ENCODE measurements at regions not wholly inside any gene's neighbourhood (a gene's known extent, or its start where the extent isn't known, plus 50 kb on each side); places are given as distances from the start of the nearest gene placed in this dataset.

GRCh38 chr16:72286936-72287620 is 115.1 kb upstream of the PMFBP1 start:
- Histone ChIP-seq H3K14ac (ENCODE audit: insufficient read length) (no peak overlapping the region), H2BK5ac (ENCODE audit: low read depth, low read length) (no peak overlapping the region), H3K4ac (replicated peaks; ENCODE audit: insufficient read length, low read depth, low read length) (no peak overlapping the region), H3K4me2 (ENCODE audit: insufficient read depth in 1 of 2, low read depth in 2 of 2, low read length in 2 of 2) (no peak overlapping the region), H3K79me2 (ENCODE audit: control insufficient read depth in 1 of 2, insufficient read depth in 2 of 2, low read length in 2 of 2) (no peaks in the 10 kb centered on the region), H4K5ac (ENCODE audit: insufficient read length, low read depth, low read length) (no peak overlapping the region), H3K27ac (ENCODE audit: low read depth, low read length) (no peak overlapping the region), H3K9me3 (ENCODE audit: insufficient read depth in 2 of 2, low read depth in 1 of 2, low read length in 1 of 2) (no peaks in the 10 kb centered on the region), H3K23me2 (ENCODE audit: low read depth, low read length) (0 out of 2 replicates have a peak, but pooled peaks cover 2% of the 10 kb centered on the region), H4K8ac (ENCODE audit: extremely low read depth, insufficient read depth, low read length) (no peak overlapping the region), H2BK15ac (ENCODE audit: low read length) (no peak overlapping the region), H2AK5ac (ENCODE audit: low read depth, low read length) (no peak overlapping the region), H4K20me1 (replicated peaks in 1 of 2; ENCODE audit: control insufficient read depth in 1 of 2, insufficient read depth in 2 of 2, low read length in 2 of 2) (no peaks in the 10 kb centered on the region), H3K18ac (ENCODE audit: extremely low read depth, low read length) (no peak overlapping the region), H3K79me1 (ENCODE audit: low read depth, low read length) (no peaks in the 10 kb centered on the region), H3K56ac (replicated peaks; ENCODE audit: insufficient read length, low read depth, low read length) (no peak overlapping the region), H3K36me3 (ENCODE audit: control insufficient read depth in 2 of 4, insufficient read depth in 4 of 4, low read length in 3 of 4) (peaks cover 0 to 2% (median 0%) of the 10 kb centered on the region in 4 experiments; a peak in 2 of 8 replicates), H4K91ac (replicated peaks; ENCODE audit: insufficient read length, low read length) (no peak overlapping the region), H2BK20ac (ENCODE audit: low read length) (no peak overlapping the region), H3K23ac (ENCODE audit: insufficient read length) (no peak overlapping the region), H3K27me3 (replicated peaks in 1 of 4; ENCODE audit: control insufficient read depth in 3 of 4, extremely low read depth in 1 of 4, insufficient read depth in 3 of 4, low read length in 3 of 4) (no peaks in the 10 kb centered on the region), H3K9ac (replicated peaks in 1 of 4; ENCODE audit: extremely low read depth in 1 of 4, low read depth in 3 of 4, low read length in 3 of 4) (no peak overlapping the region), H2BK12ac (ENCODE audit: low read depth, low read length) (no peak overlapping the region), H3K4me3 (ENCODE audit: extremely low read depth in 1 of 4, insufficient read depth in 2 of 4, low read depth in 3 of 4, low read length in 4 of 4) (no peak overlapping the region), H2BK120ac (replicated peaks; ENCODE audit: low read depth, low read length) (no peak overlapping the region), H2AFZ (ENCODE audit: low read length) (no peak overlapping the region), H3K4me1 (replicated peaks in 1 of 4; ENCODE audit: control insufficient read depth in 3 of 4, insufficient read depth in 4 of 4, low read length in 3 of 4) (peaks cover 3 to 12% (median 10%) of the 10 kb centered on the region in 4 experiments)
- ChIA-PET POLR2A (ENCODE audit: partially characterized antibody) (no interaction called here), CTCF (ENCODE audit: partially characterized antibody) (no interaction called here)
- FAIRE-seq (no peak), DNase-seq (ENCODE audit: low read depth in 1 of 2, low spot score in 2 of 2) (no peak)
- 91% methylated on average over 3 of the region's 3 CpGs; no CpG with 5 or more reads in 1 of the 2 experiments for WGBS, 2 experiments (ENCODE audit: extremely low coverage in 1 of 2, insufficient coverage in 1 of 2, insufficient read length in 1 of 2, insufficient replicate concordance in 2 of 2, low coverage in 1 of 2, low lambda C conversion rate in 2 of 2, missing lambda C conversion rate in 1 of 2)
- no peak for TF ChIP-seq SP2 (IDR thresholded peaks at IDR 0.05; ENCODE audit: low read length)
- TF ChIP-seq RNF2 (IDR thresholded peaks at IDR 0.05; ENCODE audit: borderline replicate concordance, low read depth, low read length, missing control alignments, poor library complexity, severe bottlenecking): no peak
- no peak for TF ChIP-seq KDM1A (IDR thresholded peaks at IDR 0.05; ENCODE audit: borderline replicate concordance, low read length)
- no peak for TF ChIP-seq TAF1 (IDR thresholded peaks at IDR 0.05; ENCODE audit: low read depth, low read length)
- no peak for TF ChIP-seq NANOG (IDR thresholded peaks at IDR 0.05; ENCODE audit: insufficient read depth, low read depth, low read length, poor library complexity, severe bottlenecking)
- TF ChIP-seq RXRA (IDR thresholded peaks at IDR 0.05; ENCODE audit: insufficient read depth, low read depth, low read length): no peak
- no peak for TF ChIP-seq PHF8 (conservative IDR thresholded peaks at IDR 0.05; ENCODE audit: low read depth, low read length)
- no peak for TF ChIP-seq TEAD4 (IDR thresholded peaks at IDR 0.05; ENCODE audit: low read depth, low read length)
- no peak for TF ChIP-seq TBP (IDR thresholded peaks at IDR 0.05; ENCODE audit: low read depth, low read length)
- TF ChIP-seq, protein P1, sequence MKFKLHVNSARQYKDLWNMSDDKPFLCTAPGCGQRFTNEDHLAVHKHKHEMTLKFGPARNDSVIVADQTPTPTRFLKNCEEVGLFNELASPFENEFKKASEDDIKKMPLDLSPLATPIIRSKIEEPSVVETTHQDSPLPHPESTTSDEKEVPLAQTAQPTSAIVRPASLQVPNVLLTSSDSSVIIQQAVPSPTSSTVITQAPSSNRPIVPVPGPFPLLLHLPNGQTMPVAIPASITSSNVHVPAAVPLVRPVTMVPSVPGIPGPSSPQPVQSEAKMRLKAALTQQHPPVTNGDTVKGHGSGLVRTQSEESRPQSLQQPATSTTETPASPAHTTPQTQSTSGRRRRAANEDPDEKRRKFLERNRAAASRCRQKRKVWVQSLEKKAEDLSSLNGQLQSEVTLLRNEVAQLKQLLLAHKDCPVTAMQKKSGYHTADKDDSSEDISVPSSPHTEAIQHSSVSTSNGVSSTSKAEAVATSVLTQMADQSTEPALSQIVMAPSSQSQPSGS (IDR thresholded peaks at IDR 0.05; ENCODE audit: low read length): no peak
- TF ChIP-seq KDM5A (IDR thresholded peaks at IDR 0.05; ENCODE audit: low read length): no peak
- TF ChIP-seq CBX5 (IDR thresholded peaks at IDR 0.05; ENCODE audit: low read depth, low read length): no peak
